ENCODE measurements at regions not wholly inside any gene's neighbourhood (a gene's known extent, or its start where the extent isn't known, plus 50 kb on each side); places are given as distances from the start of the nearest gene placed in this dataset.

DNA sequence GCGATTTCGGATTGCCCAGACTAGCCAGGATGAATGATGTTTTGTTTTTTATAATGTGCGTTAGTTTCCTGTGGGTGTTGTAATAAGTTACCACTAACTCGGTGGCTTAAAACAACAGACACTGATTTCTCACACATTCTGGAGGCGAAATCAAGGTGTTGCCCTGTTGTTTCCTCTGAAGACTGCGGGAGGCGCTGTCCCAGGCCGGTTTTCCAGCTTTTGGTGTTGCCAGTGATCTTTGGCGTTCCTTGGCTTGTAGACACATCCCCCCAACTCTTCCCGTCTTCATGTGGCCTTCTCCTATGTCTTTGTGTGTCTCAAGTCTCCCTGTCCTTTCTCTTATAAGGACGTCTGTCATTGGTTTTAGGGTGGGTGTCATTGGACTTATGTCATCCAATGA lies 267.7 kb downstream of the AACS start:
- TF ChIP-seq, protein P1, sequence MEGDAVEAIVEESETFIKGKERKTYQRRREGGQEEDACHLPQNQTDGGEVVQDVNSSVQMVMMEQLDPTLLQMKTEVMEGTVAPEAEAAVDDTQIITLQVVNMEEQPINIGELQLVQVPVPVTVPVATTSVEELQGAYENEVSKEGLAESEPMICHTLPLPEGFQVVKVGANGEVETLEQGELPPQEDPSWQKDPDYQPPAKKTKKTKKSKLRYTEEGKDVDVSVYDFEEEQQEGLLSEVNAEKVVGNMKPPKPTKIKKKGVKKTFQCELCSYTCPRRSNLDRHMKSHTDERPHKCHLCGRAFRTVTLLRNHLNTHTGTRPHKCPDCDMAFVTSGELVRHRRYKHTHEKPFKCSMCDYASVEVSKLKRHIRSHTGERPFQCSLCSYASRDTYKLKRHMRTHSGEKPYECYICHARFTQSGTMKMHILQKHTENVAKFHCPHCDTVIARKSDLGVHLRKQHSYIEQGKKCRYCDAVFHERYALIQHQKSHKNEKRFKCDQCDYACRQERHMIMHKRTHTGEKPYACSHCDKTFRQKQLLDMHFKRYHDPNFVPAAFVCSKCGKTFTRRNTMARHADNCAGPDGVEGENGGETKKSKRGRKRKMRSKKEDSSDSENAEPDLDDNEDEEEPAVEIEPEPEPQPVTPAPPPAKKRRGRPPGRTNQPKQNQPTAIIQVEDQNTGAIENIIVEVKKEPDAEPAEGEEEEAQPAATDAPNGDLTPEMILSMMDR (IDR thresholded peaks at IDR 0.05) = no peak
- no peak for TF ChIP-seq POLR2A (IDR thresholded peaks at IDR 0.05)
